ENCODE measurements at regions not wholly inside any gene's neighbourhood (a gene's known extent, or its start where the extent isn't known, plus 50 kb on each side); places are given as distances from the start of the nearest gene placed in this dataset.
"Not testable (repeated sequence)": the region's sequence is repeated elsewhere in the genome, so short reads cannot be mapped to it uniquely, and the experiment has no call there.

GRCh38 chr14:105999361-106000028 lies 473.1 kb downstream of the TMEM121 start:
- no peak for DNase-seq (ENCODE audit: low spot score)

- not testable (repeated sequence) for DNase-seq (ENCODE audit: low spot score)
Observed at GRCh38 chr14:106000029-106000511, 473.7 kb downstream of the TMEM121 start.

GRCh38 chr14:106001277-106001676 lies 474.9 kb downstream of the TMEM121 start:
- DNase-seq (ENCODE audit: low spot score) = not testable (repeated sequence)

- DNase-seq (ENCODE audit: low spot score) = no peak
Observed at GRCh38 chr14:106003351-106003750, 477.0 kb downstream of the TMEM121 start.

GRCh38 chr14:106004937-106005795 lies 478.8 kb downstream of the TMEM121 start:
- not testable (repeated sequence) for DNase-seq (ENCODE audit: low spot score)

GRCh38 chr14:106006043-106006442 lies 479.7 kb downstream of the TMEM121 start:
- not testable (repeated sequence) for DNase-seq (ENCODE audit: low spot score)

GRCh38 chr14:106006716-106007115 lies 480.3 kb downstream of the TMEM121 start:
- not testable (repeated sequence) for DNase-seq (ENCODE audit: low spot score)

- DNase-seq (ENCODE audit: low spot score) = no peak
Observed at GRCh38 chr14:106010783-106011182, 484.4 kb downstream of the TMEM121 start.

- not testable (repeated sequence) for DNase-seq (ENCODE audit: low spot score)
Observed at GRCh38 chr14:106011631-106012360, 485.4 kb downstream of the TMEM121 start.

GRCh38 chr14:106012361-106012725 lies 486.0 kb downstream of the TMEM121 start:
- not testable (repeated sequence) for DNase-seq (ENCODE audit: low spot score)

- no peak for DNase-seq (ENCODE audit: low spot score)
Observed at GRCh38 chr14:106013879-106014376, 487.5 kb downstream of the TMEM121 start.

GRCh38 chr14:106017952-106018351 lies 491.6 kb downstream of the TMEM121 start:
- not testable (repeated sequence) for DNase-seq (ENCODE audit: low spot score)

- DNase-seq (ENCODE audit: low spot score) = no peak
Observed at GRCh38 chr14:106021832-106022231, 495.4 kb downstream of the TMEM121 start.

- not testable (repeated sequence) for DNase-seq (ENCODE audit: low spot score)
Observed at GRCh38 chr14:106022648-106023047, 496.3 kb downstream of the TMEM121 start.

GRCh38 chr14:106023411-106023810 lies 497.0 kb downstream of the TMEM121 start:
- DNase-seq (ENCODE audit: low spot score) = no peak

GRCh38 chr14:106024983-106025604 lies 498.7 kb downstream of the TMEM121 start:
- DNase-seq (ENCODE audit: low spot score) = no peak

- DNase-seq (ENCODE audit: low spot score) = no peak
Observed at GRCh38 chr14:106026026-106026425, 499.6 kb downstream of the TMEM121 start.

GRCh38 chr14:106027759-106028158 lies 501.4 kb downstream of the TMEM121 start:
- DNase-seq (ENCODE audit: low spot score) = not testable (repeated sequence)

- DNase-seq (ENCODE audit: low spot score) = no peak
Observed at GRCh38 chr14:106029959-106030358, 503.6 kb downstream of the TMEM121 start.

GRCh38 chr14:106037380-106037779 lies 511.0 kb downstream of the TMEM121 start:
- DNase-seq (ENCODE audit: low spot score) = no peak

- DNase-seq (ENCODE audit: low spot score) = no peak
Observed at GRCh38 chr14:106038263-106038662, 511.9 kb downstream of the TMEM121 start.

GRCh38 chr14:106039400-106039799 lies 513.0 kb downstream of the TMEM121 start:
- no peak for DNase-seq (ENCODE audit: low spot score)

All from left forelimb (tissue), 1 donor.